NCI-H1092 treated with DMSO at 0.1 percent for 48 hours (cell line): ENCODE measurements at regions not wholly inside any gene's neighbourhood (a gene's known extent, or its start where the extent isn't known, plus 50 kb on each side); places are given as distances from the start of the nearest gene placed in this dataset.

Experiments
- DNase-seq: peaks from one replicate; lab custom pipeline; 2025; lab: John Stamatoyannopoulos, UW

- DNase-seq: no peak
Measured at GRCh38 chr22:49284056-49284784, 543.5 kb downstream of the BRD1 start.

GRCh38 chr22:49282596-49282995 lies 545.1 kb downstream of the BRD1 start:
- DNase-seq: no peak

DNA sequence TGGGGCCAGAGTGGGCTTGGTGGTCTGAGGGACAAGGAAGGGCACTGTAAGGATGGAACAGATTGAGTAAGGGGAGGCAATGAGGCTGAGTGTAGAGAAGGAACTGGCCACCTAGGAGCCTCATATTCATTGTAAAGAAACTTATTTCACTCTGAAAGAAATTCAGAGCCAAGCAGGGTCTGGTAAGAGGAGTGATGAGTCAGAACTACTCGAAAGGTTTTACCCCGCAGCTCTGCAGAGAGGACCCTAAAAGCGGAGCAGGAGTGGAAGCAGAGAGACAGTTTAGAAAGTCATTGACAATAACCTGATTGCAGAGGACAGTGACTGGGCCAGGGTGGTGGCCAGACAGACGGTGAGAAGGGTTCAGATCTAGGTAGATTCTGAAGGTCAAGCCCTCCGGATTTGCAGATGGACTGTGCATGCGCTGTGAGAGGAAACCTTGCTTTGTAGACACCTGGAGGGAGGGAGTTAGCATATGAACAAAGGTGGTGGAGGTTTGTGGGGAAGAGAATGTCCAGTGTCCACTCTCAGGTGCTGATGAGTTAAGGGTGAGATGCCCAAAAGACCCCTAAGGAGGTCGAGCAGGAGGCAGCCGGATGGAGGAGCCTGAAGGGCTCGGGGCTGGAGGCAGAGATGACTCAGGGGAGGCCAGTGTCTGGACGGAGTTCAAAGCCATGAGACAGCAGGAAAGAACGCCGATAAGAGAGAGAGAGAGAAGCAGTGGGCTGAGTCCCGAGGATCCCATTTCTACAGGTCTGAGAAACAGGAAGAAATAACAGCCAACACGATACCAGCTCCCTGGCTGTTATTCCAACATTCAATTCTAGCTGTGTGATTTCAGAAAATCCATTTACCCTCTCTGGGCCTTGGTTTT lies 546.0 kb downstream of the BRD1 start:
- no peak for DNase-seq

GRCh38 chr22:49278340-49278739 lies 549.3 kb downstream of the BRD1 start:
- DNase-seq: no peak

DNA sequence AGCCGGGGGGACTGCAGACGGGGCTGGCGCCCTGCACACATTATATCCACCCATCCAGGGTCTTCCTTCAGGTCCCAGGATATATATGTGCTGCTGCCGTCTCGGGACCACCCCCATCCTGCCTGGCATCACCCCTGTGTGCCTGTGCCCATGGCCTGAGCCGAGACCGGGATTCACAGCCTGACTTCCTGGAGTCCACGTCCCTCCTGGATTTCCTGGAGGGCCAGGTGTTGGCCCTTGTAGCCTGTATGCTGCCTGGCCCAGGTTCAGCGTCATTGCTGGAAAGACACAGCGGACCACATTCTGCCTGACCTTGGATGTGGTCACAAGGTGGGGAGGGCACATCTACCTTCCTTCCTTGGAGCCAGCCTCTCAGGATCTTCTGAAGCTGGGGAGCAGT lies 551.1 kb downstream of the BRD1 start:
- no peak for DNase-seq

GRCh38 chr22:49274754-49275380 lies 552.8 kb downstream of the BRD1 start:
- no peak for DNase-seq

- no peak for DNase-seq
Measured at GRCh38 chr22:49272546-49273125, 555.0 kb downstream of the BRD1 start.

DNA sequence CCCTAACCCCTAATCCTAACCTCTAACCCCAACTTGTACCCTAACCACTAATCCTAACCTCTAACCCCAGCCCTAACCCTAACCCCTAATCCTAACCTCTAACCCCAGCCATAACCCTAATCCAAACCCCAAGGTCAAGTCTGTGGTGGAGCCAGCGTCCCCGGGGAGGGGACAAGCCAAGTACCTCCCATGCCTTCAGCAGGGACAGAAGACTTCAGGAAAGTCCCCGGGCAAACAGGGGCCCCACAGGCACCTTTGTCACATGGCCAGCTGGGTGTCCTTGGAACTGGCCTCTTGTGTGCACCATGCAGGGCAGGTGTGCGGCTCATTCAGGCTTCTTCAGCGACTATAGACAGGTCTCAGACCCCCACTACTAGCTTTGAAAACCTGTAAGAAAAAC lies 555.8 kb downstream of the BRD1 start:
- DNase-seq: no peak

- no peak for DNase-seq
Measured at GRCh38 chr22:49271369-49271727, 556.3 kb downstream of the BRD1 start.

DNA sequence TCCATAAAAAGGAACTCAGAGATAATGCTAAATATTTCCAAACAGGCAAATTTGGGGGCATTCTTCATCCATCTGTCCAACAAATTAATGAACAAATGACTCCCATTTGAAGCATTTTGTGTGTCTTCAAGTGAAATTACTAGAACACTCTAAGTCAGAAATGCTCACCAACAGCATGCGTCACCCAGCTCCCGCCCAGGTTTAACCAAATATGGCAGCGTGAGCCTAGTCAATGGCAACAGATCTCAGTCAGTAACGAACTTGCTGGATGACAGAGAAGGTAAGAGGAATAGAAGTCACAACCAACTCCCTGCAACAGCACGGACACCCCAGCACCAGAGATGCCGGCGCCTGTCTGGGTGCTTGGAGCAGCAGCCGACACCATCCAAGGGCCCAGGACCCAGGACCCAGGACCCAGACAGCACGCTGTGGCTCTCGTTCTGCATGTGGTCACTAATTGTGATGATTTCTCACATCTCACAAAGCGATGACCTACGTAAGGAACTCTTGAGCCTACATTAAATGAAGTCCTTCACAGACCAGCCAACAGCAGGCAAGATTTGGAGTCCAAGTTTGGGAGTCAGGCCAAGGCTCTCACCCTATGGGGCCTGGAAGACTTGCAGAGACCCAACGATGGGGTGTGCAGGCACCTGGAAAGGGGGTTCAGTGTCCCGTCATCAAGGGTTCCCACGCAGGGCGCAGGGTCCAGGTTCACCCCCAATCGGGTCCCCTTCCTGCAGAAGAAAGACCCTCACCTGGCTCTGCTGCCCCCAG lies 556.9 kb downstream of the BRD1 start:
- DNase-seq: no peak

DNA sequence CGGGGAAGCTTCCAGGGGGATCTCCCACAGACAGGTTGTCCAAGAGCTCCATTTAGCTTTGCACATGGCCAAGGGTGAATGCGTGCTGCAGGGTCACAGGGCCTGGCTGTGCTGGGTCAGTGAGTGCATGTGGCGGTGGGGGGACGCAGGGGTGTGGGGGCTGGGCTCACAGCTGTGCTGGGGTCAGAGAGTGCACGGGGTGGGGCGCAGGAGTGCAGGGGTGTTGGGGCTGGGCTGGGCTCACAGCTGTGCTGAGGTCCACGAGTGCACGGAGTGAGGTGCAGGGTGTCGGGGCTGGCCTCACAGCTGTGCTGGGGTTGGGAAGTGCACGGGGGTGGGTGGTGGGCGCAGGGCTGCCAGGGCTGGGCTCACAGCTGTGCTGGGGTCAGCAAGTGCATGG lies 557.7 kb downstream of the BRD1 start:
- DNase-seq: no peak

DNA sequence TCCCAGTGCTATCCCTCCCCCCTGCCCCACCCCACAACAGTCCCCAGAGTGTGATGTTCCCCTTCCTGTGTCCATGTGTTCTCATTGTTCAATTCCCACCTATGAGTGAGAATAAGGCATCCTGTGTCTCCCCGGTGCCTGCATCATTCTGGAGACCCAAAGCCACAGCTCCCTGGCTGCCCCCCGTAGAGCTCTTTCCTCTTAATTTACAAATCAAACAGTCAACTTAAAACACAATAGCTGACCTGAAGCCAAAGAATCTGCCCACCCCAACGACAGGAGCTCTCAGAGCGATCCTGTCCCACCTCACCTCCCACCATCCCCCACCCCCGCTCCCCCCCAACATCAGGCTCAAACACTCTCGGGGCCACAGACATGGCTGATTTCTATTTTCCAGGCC lies 558.3 kb downstream of the BRD1 start:
- DNase-seq: no peak

DNA sequence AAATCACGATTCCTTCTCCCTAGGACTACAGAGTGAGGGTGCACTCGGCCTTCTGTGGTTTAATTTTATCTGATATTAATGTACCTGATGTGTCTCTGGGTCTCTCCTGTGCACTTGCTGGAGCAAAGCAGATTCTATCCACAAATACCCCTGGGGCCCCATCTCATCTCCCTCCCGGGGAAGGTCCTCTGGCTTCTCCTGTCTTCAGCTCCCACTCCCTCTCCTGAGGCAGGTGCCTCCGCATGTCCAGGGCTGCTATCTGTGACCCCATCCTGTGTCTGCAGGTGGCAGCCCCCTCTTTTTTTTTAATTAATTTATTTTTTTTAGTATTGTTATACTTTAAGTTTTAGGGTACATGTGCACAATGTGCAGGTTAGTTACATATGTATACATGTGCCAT lies 558.7 kb downstream of the BRD1 start:
- DNase-seq: no peak

- DNase-seq: no peak
Measured at GRCh38 chr22:49267996-49268395, 559.7 kb downstream of the BRD1 start.

GRCh38 chr22:49266561-49267519 lies 560.8 kb downstream of the BRD1 start:
- DNase-seq: no peak

DNA sequence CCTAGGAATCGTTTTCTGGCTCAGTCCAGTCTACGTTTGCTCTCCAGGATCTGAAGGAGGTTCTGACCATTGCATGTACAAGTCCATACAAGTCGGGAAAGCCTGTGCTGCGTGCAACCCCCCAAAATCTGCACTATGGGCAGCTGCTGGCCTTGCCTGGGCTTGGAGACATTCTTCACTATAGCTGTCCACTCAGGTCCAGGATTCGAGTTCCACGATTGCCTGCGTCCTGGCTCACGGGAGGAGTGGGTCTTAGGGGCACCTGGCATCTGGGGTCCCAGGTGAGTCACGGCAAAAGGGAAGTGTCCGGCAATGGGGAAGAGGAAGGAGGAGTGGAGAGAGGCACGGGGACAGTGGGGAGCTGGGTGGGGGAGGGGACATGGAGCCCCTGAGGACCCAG lies 563.0 kb downstream of the BRD1 start:
- DNase-seq: no peak

GRCh38 chr22:49263101-49263500 lies 564.6 kb downstream of the BRD1 start:
- DNase-seq: no peak

GRCh38 chr22:49262167-49262566 lies 565.5 kb downstream of the BRD1 start:
- no peak for DNase-seq

DNA sequence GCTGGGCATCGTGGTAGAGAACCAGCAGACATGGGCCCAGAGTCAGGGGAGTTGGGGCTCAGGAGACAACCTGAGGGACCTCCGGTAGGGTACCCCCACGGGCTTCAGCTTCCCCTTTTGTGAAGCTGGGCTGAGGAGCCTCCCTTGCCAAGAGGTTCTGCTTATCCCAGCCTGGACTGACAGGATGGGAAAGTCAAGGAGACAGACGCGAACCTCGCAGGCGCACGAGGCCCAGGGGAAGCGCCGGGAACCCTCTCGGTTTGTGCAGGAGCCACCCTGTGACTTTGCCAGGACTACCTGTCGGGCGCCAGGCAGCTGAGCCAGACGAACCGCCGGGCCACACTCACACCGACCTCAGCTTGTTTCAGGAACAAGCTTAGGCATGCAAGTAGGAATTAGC lies 566.1 kb downstream of the BRD1 start:
- DNase-seq: no peak

GRCh38 chr22:49260681-49261580 lies 566.7 kb downstream of the BRD1 start:
- no peak for DNase-seq
